SKM-1 (cell line): ENCODE measurements at regions not wholly inside any gene's neighbourhood (a gene's known extent, or its start where the extent isn't known, plus 50 kb on each side); places are given as distances from the start of the nearest gene placed in this dataset.
"Not testable (repeated sequence)": the region's sequence is repeated elsewhere in the genome, so short reads cannot be mapped to it uniquely, and the experiment has no call there.

ENCODE experiments used
- DNase-seq: peaks from one replicate; lab custom pipeline; 2025; ENCODE audit not compliant: unreplicated experiment; lab: John Stamatoyannopoulos, UW

DNA sequence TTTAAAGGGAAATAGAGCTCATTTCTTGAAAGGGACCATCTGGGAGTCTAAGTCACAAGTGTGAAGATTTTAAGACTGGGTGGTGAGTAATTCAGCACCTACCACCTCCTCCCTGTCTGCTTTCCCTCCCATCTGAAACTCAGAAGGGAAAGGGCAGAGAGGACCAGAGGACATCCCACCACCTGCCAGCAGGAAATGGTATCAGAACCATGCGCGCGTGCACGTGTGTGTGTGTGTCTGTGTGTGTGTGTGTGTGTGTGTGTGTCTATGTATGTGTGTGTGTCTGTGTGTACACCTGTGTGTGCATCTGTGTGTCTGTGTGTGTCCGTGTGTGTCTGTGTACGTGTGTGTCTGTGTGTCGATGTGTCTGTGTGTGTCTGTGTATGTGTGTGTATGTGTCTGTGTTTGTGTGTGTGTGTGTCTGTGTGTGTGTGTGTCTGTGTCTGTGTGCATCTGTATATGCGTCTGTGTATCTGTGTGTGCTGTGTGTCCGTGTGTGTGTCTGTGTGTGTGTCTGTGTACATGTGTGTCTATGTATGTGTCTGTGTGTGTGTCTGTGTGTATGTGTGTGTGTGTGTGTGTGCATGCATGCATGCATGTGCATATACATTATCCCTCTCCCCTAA lies 76.8 kb downstream of the ZFP36L2 start:
- DNase-seq = no peak

GRCh38 chr2:43146083-43146482 lies 80.3 kb downstream of the ZFP36L2 start:
- no peak for DNase-seq

GRCh38 chr2:43144263-43144662 lies 82.1 kb downstream of the ZFP36L2 start:
- DNase-seq = peak; percentile 80

GRCh38 chr2:43143756-43144155 lies 82.7 kb downstream of the ZFP36L2 start:
- no peak for DNase-seq

DNA sequence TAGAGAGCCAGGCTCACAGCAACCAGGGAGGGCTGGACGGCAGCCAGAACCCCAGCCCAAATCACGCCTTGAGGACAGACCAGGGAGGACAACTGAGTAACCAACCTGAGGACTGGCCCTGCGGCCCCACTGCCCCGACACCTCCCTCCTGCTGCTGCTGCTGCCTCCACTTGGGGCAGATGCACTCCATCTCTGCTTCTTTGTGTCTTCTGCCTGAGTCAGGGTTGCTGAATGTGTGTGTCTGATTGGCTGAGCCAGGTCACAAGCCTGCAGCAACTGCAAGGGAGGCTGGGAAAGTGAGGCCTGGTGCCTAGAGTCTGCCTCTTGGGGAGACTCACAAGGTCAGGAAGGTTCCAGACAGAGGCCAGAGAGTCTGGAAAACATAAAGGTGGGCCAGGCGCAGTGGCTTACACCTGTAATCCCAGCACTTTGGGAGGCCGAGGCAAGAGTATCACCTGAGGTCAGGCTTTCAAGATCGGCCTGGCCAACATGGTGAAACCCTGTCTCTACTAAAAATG lies 83.4 kb downstream of the ZFP36L2 start:
- DNase-seq = peak; percentile 17

- DNase-seq = not testable (repeated sequence)
Measured at GRCh38 chr2:43141636-43142151, 84.7 kb downstream of the ZFP36L2 start.

DNA sequence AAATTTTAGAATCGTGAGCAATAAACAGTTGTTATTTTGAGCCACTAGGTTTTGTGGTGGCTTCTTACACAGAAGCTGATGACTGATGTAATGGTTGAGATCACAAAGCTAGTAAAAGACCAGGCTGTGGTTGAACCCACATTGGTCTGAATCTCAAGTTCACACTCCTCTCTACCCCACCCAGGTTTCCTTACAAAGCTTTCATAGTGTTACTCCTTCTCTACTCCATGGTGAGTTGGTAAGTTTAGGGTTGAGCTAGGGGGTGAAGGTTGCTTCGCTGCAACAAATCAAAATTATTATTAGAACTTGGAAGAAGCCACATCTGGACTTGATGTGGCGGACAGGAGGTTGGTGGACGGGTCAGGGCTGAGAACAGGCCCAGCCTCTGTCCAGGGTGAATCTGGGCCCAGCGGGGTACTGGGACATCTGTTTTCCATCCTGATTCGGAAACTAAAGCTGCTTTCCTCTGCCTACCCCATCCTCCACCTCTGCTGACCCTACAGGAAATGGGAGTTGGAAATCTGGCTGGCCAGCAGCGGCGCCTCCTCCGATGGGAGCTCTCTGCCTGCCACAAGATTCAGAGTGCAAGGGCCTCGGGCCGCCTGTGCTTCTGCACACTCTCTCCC lies 86.3 kb downstream of the ZFP36L2 start:
- DNase-seq = no peak

GRCh38 chr2:43139501-43139900 lies 86.9 kb downstream of the ZFP36L2 start:
- DNase-seq = no peak

DNA sequence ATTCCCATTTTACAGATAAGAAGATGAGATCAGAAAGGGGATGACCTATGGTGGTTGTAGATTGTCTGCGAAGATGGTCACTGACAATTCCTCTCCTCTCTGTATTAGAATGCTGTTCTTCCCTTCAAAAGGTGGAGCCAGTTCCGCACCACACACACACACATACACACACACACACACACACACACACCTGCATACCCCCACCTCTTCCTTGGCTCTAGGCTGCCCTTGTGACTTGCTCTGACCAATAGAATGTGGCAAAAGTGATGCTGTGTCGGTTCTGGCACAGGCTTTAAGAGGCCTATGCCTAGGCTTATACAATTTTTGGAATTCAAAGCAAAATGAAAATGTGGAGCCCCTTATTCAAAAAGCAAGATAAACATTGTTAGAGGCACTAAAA lies 88.0 kb downstream of the ZFP36L2 start:
- no peak for DNase-seq

DNA sequence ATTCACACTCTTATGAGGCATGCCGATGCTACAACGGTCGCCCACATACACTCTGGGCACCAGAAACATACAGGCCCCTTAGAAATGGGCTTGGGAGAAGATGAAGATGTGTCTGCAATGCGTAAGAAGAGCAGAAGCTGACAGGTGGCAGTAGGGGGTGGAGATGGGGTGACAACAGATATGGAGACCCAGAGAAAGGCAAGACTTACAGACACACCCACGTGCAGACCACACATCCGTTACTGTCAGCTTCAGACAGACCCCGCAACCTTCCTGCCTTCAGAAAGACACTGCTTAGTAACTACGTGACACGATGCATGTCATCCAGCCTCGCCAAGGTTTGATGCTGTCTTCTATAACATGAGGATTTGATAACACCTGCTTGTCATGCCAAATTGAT lies 89.5 kb downstream of the ZFP36L2 start:
- no peak for DNase-seq

DNA sequence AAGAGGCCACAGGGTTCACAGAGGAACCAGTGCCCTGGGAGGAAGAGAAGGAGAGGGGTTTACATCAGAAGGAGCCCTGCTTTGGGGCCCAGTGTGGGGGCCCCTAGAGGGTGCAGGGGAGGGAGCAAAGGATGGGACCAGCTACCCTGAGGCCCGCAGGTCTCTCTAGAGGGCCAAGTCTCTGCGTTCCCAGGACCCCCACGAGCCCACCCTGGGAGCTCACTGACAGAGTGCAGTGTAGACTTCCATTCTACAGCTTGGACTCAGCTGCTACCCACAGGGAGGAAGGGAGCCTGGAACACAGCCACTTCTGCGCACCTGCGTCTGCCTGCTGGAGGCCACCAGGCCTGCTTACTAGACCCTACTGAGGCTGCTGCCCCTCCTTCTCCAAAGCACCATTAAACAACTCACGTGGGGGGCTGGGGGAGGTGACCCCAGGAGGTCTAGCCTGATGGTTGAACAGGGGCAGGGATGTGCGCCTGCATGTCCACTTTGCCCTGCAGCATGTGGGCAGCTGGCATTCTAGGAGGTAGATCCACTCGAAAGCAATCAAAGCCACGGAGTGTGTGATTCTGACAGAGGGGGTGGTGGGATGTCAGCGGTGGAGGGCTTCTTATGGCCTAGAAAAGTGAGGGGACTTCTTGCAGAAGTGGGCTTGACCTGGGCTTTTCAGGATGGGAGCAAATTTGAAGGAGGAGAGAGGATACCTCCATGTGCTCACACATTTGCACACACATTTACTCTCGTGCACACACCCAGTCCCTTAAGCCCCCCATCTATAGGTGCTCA lies 90.2 kb downstream of the ZFP36L2 start:
- no peak for DNase-seq

DNA sequence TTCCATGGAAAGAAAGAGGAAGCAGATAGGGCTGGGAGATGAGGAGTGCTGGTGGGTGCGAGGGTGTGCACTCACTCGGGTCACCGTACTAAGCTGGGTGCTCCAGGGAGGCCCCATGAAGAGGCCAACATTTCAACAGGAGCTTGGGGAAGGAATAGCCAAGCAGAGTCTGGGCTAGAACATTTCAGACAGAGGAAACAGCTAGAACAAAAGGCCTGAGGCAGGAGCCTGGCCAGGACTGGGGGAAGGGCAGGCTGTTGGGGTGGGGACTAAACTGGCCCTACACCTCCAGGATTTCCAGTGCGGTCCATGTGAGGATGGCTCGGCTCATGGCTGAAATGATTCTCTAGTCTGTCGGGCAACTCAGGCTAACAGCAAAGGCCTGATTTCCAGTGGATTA lies 90.8 kb downstream of the ZFP36L2 start:
- DNase-seq = no peak

DNA sequence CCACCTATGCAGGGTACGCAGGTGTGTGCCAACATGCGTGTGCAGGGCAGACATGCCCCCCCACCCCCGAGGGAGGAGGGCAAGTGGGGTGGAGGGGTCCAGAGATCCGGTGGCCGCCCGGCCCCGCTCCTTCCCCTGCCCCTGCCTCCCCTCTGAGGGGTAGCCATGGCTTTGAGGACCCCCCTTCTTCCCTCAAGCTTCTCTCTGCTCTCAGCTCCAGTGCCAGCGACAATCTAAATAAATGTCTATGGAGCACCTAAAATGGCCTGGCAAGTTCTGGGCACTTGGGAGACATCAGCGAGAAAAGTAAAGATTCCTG lies 91.9 kb downstream of the ZFP36L2 start:
- no peak for DNase-seq

DNA sequence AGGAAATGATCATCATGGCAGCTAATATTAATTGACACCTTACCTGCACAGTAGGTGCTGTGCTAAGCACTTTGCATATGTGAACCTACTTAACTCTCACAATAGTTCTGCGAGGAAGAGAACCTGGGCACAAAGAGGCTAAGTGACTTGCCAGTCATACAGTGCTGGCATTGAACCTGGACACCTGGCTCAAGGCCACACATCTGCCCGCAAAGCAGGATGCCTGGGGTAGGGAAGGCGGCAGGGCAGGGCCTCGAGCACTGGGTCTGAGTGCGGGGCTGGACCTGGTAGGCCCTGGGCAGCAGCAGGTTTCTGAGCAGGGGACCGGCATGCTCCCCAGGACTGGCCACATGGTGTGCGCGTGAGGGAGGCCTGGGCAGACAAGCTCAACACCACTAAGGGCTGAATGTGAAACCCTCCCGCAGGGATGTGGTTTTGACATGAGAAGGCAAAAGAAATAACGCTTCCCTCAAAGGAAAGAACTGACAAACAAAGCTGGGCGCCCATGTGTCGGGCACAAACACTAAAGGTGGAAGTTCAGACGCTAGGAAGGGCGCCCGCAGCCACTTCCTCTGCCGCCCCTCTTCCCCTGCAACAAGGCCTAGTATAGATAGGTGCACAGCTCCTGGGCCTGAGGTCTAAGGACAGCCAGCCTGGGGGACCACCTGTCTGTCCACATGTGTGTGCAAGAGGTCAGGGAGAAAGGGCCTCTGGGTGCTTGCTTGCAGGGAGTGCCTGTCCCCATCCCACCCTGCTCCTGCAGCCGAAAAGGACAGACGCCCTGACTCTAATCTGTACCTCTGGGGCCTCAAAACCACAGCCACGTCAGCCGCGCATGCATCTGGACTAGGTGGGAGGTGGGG lies 92.5 kb downstream of the ZFP36L2 start:
- DNase-seq = peak; percentile 90

DNA sequence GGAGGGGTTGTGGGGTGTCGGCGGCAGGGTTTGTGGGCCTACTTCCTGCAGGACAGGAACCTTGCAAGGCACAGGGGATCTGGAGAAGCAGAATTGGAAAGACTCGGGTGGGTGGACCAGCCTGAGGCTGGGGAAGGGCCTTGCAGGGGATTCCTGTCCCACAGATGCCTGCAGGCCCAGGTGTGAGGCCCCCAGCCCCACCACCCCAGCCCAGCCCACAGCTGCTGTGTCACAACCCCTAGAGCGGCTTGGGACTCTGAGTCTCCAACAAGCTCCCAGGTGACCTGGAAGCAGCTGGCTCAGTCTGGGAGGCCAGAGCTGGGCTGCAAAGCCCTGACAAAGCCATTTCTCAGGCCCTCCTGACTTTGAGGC lies 93.1 kb downstream of the ZFP36L2 start:
- no peak for DNase-seq

DNA sequence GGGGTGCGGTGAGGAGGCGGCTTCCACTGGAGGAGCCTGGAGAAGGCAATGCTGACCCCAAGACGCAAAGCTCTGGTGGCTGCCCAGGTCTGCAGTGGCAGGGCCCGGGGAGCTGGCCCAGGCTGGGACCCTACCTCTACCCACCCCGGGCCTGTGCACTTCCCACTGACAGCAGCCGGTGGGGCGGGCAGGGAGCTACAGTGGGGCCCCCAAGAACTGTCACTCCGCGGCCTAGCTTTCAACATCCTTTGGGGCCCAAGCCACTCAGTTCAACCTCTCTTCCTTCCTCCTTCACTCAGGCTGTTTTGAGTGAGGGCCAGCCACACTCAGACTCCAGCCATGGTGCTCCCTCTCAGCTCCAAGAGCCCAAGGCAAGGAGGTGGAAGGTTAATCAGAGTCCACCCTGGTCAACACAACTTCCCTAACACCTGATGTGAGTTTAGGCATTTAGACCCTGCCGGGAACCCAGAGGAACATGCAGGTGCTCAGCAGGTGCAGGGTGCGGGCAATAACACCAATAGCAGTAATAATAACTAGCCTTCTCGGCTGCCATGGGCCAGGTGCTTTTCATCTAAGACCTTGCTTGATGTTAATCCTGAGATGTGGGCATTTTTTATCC lies 93.6 kb downstream of the ZFP36L2 start:
- peak; percentile 60 for DNase-seq

DNA sequence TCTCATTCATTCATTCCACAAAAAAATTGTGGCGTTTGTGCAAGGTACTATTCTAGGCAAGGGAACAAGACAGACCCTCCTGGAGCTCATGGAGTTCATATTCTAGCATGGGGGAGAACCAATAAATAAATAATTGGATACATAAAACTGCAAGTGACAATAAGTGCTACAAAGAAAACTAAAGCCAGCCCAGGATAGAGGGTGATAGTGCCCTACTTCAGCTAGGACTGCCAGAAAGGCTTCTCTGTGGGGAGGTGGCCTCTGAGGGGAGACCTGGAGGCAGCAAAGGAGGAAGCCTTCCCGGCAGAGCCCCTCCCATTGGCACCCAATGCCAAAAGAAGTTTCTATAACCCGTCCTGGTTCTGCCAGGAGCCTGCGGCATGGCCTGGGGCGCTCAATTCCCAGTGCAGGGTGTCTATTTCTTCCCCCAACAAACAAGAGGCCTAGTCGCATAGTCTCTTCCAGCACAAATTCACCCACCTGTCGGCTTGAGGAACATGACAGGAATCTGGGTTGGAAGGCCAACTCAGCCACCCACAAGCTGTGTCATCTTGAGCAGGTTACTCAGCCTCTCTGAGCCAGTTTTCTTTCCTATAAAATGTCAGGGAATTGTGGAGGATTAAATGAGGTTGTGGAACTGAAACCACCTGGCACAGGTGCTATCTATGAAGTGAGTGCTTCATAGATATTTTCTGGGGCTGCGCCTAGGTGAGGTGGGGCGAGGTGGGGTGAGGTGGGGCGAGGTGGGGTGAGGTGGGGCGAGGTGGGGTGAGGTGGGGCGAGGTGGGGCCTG lies 94.3 kb downstream of the ZFP36L2 start:
- no peak for DNase-seq

DNA sequence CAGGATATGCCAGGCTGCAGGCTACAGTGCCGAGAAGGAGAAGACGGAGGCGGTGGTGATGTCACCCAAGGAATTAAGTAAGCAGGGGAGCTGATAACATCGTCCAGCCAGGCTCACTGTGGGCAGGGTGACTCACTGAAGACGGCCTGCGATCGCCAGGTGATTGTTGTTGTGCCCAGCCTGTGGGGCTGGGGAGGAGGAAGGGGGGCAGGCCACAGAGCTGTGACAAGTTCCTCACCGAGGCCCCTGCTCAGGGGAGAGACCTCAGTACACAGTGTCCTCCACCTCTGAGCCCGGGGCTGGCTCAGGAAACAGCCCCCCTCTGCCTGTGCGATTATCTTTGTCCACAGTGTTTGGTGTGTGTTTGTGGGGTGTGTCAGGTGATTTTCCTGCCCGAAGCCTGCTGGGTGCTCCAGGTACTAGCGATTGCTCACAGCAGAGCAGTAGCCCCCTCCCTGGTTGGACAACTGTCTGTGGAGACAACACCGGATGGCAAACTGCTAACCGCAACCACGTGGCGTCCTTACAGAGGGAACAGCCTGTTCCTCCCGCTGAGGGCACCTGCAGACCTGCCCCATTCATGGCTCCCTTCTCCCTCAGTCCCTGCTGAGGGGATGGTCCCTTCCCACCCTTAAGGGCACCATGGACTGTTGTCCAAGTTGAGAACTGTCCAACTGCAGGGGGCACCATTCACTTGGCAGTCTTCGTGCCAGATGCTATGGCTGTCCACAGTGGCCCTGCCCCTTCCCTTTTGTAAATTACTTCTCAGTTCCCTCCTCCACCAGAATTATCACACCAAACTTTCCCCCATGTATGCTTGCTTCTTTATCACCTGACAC lies 95.1 kb downstream of the ZFP36L2 start:
- peak; percentile 94 for DNase-seq

- DNase-seq = no peak
Measured at GRCh38 chr2:43130548-43130875, 95.9 kb downstream of the ZFP36L2 start.
